DMS114 treated with DMSO at 0.1 percent for 48 hours (cell line): ENCODE measurements at regions not wholly inside any gene's neighbourhood (a gene's known extent, or its start where the extent isn't known, plus 50 kb on each side); places are given as distances from the start of the nearest gene placed in this dataset.
"Not testable (repeated sequence)": the region's sequence is repeated elsewhere in the genome, so short reads cannot be mapped to it uniquely, and the experiment has no call there.

Experiments used
- DNase-seq: peaks from one replicate; lab custom pipeline; 2025; ENCODE audit not compliant: unreplicated experiment; lab: John Stamatoyannopoulos, UW

GRCh38 chr17:34474706-34475105, 104.7 kb upstream of the TMEM132E start:
- DNase-seq = no peak

GRCh38 chr17:34472363-34472762, 107.0 kb upstream of the TMEM132E start:
- DNase-seq = no peak

DNA sequence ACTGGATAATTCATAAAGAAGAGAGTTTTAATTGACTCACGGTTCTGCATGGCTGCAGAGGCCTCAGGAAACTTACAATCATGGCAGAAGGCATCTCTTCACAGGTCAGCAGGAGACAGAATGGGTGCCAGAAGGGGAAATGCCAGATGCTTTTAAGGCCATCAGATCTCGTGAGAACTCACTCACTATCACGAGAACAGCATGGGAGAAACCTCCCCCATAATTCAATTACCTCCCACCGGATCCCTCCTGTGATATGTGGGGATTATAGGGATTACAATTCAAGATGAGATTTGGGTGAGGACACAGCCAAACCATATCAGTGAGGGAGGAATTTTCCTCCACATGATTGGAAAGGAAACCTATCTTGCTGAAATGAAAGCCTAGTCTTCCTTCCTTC, 108.1 kb upstream of the TMEM132E start:
- not testable (repeated sequence) for DNase-seq

DNA sequence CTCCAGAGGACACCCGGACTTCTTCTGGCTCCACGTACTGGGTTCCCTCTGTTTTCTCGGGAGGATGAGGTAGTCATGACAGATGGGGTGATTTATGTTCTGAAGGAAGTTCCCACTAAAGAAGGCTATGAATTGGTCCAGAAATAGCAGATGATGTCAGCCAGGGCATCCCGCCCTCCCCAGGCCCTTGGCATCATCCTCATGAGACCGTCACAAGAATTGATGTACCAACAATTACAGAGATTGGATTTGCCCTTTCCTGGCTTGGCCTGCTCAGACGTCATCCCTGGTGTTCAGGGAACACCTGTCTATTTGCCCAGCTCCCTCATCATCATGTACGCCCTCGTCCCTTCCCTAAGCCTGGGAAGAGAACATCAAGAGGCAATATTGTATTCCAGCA, 102.8 kb upstream of the CCL1 start:
- no peak for DNase-seq

GRCh38 chr17:34464812-34465211, 101.8 kb upstream of the CCL1 start:
- DNase-seq = no peak

- DNase-seq = no peak
Measured at GRCh38 chr17:34458266-34458665, 95.2 kb upstream of the CCL1 start.

- no peak for DNase-seq
Measured at GRCh38 chr17:34456121-34456520, 93.1 kb upstream of the CCL1 start.

- DNase-seq = no peak
Measured at GRCh38 chr17:34452769-34453168, 89.7 kb upstream of the CCL1 start.

DNA sequence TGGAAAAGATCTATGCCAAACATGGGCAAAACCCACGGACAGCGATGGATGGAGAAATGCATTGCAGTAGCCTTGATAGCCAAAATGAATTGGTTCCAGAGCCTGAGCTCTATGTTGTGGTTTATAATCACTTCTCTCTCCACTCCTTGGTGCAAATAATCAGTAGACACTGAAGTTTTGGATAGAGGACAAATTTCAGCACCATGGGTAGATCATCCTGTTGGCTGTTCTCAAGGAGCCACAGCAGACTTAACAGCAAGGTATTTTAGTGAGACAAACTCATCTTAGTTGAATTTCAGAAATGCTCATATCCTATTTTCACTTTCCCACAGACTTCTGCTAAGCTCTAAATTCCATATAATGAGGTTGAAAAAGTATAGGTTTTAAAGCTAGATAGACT, 88.3 kb upstream of the CCL1 start:
- DNase-seq = no peak

DNA sequence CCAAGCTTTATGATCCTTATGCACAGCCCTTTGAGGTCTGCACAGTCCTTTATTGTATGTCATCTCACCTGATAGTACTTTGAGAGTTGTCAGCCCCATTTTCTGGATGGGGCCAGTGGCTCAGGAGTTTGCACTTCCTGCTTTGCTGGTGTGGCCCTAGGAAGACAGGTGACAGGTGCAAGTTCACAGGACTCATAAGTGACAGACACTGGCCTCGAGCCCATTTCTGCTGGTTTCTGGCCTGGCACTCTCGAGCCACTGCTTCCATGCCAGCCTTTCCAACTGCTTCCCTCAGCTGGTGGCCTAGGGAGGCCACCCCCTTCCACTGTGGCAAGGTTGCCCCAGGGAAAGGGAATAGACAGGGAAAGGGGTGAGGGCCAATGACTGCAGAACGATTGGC, 84.4 kb upstream of the CCL1 start:
- DNase-seq = no peak

- no peak for DNase-seq
Measured at GRCh38 chr17:34445101-34445500, 82.1 kb upstream of the CCL1 start.

- DNase-seq = no peak
Measured at GRCh38 chr17:34443619-34444469, 80.8 kb upstream of the CCL1 start.

GRCh38 chr17:34442387-34443111, 79.5 kb upstream of the CCL1 start:
- no peak for DNase-seq

DNA sequence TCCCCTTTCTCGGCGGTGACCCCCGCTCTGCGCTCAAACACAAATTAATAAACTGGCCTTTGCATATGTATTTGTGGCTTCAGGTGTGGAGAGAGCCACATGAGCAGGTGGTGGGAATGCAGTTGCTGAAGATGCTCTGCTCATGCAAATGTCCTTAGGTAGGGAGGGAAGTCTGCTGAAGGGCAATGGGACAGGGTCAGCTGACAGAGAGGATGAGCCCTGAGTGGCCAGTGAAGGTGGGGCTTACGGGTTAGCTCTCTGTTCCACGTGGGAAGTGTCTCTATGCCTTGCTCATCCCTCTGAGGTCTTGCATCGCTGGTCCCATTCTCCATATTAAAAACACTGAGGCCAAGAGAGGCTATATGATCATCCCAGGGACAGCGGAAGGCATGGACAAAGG, 74.2 kb upstream of the CCL1 start:
- DNase-seq = no peak

GRCh38 chr17:34436607-34437006, 73.6 kb upstream of the CCL1 start:
- DNase-seq = no peak

- no peak for DNase-seq
Measured at GRCh38 chr17:34435182-34435928, 72.3 kb upstream of the CCL1 start.

- no peak for DNase-seq
Measured at GRCh38 chr17:34434052-34434451, 71.0 kb upstream of the CCL1 start.

- no peak for DNase-seq
Measured at GRCh38 chr17:34424814-34425491, 61.9 kb upstream of the CCL1 start.

GRCh38 chr17:34423978-34424813, 61.2 kb upstream of the CCL1 start:
- DNase-seq = no peak

GRCh38 chr17:34423315-34423714, 60.3 kb upstream of the CCL1 start:
- DNase-seq = not testable (repeated sequence)
